ENCODE measurements at regions not wholly inside any gene's neighbourhood (a gene's known extent, or its start where the extent isn't known, plus 50 kb on each side); places are given as distances from the start of the nearest gene placed in this dataset.

- TF ChIP-seq, protein P1, sequence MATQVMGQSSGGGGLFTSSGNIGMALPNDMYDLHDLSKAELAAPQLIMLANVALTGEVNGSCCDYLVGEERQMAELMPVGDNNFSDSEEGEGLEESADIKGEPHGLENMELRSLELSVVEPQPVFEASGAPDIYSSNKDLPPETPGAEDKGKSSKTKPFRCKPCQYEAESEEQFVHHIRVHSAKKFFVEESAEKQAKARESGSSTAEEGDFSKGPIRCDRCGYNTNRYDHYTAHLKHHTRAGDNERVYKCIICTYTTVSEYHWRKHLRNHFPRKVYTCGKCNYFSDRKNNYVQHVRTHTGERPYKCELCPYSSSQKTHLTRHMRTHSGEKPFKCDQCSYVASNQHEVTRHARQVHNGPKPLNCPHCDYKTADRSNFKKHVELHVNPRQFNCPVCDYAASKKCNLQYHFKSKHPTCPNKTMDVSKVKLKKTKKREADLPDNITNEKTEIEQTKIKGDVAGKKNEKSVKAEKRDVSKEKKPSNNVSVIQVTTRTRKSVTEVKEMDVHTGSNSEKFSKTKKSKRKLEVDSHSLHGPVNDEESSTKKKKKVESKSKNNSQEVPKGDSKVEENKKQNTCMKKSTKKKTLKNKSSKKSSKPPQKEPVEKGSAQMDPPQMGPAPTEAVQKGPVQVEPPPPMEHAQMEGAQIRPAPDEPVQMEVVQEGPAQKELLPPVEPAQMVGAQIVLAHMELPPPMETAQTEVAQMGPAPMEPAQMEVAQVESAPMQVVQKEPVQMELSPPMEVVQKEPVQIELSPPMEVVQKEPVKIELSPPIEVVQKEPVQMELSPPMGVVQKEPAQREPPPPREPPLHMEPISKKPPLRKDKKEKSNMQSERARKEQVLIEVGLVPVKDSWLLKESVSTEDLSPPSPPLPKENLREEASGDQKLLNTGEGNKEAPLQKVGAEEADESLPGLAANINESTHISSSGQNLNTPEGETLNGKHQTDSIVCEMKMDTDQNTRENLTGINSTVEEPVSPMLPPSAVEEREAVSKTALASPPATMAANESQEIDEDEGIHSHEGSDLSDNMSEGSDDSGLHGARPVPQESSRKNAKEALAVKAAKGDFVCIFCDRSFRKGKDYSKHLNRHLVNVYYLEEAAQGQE (IDR thresholded peaks at IDR 0.05; ENCODE audit: insufficient read depth in 1 of 2, low read depth in 2 of 2, low read length in 2 of 2), result no peak
- no peak for TF ChIP-seq TAF1 (IDR thresholded peaks at IDR 0.05; ENCODE audit: borderline replicate concordance, insufficient read depth, low read length)
- TF ChIP-seq SIN3A (IDR thresholded peaks at IDR 0.05; ENCODE audit: borderline replicate concordance, insufficient read depth, low read length), result no peak
- no peak for TF ChIP-seq FOXP2 (optimal IDR thresholded peaks at IDR 0.05; ENCODE audit: borderline replicate concordance, extremely low read depth, extremely low read length, insufficient read depth)
- no peak for TF ChIP-seq POLR2AphosphoS5 (IDR thresholded peaks at IDR 0.05; ENCODE audit: low read depth, low read length)
These were observed 115.6 kb upstream of the IGSF21 start for GRCh38 chr1:17991996-17992395.

DNA sequence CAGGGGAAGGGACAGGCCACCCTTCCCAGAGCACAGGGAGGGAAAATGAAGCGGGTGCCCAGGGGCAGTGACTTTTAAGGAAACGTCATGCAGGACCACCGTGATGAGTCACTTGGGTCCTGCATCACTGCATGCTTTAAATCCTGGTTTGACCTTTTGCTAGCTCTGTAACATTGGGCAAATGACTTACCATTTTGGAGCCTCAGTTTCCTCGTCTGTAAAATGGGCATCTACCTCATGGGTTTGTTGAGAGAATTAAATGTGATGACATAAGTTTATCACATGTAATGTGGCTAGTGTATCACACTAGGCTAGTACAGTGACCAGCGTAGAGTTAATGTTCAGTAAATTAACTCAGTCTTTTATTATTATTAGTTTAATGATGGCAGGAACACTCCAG lies 114.8 kb upstream of the IGSF21 start:
- TF ChIP-seq FOXP2 (optimal IDR thresholded peaks at IDR 0.05; ENCODE audit: borderline replicate concordance, extremely low read depth, extremely low read length, insufficient read depth) (no peak), SIN3A (IDR thresholded peaks at IDR 0.05; ENCODE audit: borderline replicate concordance, insufficient read depth, low read length) (no peak), TAF1 (IDR thresholded peaks at IDR 0.05; ENCODE audit: borderline replicate concordance, insufficient read depth, low read length) (no peak), POLR2AphosphoS5 (IDR thresholded peaks at IDR 0.05; ENCODE audit: low read depth, low read length) (no peak)
- TF ChIP-seq, protein P1 (IDR thresholded peaks at IDR 0.05; ENCODE audit: insufficient read depth in 1 of 2, low read depth in 2 of 2, low read length in 2 of 2), result no peak

GRCh38 chr1:17994046-17994445 lies 113.6 kb upstream of the IGSF21 start:
- TF ChIP-seq, protein P1 (IDR thresholded peaks at IDR 0.05; ENCODE audit: insufficient read depth in 1 of 2, low read depth in 2 of 2, low read length in 2 of 2), result no peak
- TF ChIP-seq TAF1 (IDR thresholded peaks at IDR 0.05; ENCODE audit: borderline replicate concordance, insufficient read depth, low read length) (no peak), POLR2AphosphoS5 (IDR thresholded peaks at IDR 0.05; ENCODE audit: low read depth, low read length) (no peak), SIN3A (IDR thresholded peaks at IDR 0.05; ENCODE audit: borderline replicate concordance, insufficient read depth, low read length) (no peak), FOXP2 (optimal IDR thresholded peaks at IDR 0.05; ENCODE audit: borderline replicate concordance, extremely low read depth, extremely low read length, insufficient read depth) (no peak)

DNA sequence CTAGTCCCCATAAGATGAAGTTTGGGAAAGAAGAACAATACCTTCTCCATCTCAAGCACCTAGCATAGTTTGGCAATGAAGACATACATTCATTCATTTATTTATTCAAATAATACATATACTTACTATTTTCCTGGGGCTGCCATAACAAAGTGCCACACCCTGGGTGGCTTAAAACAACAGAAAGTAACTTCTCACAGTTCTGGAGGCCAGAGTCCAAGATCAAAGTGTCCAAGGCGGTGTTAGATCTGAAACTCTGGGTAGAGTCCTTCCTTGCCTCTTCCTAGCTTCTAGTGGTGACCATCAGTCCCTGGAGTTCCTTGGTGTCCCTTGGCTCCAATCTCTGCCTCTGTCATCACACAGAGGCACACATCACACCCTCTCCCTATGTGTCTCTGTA lies 112.1 kb upstream of the IGSF21 start:
- TF ChIP-seq POLR2AphosphoS5 (IDR thresholded peaks at IDR 0.05; ENCODE audit: low read depth, low read length) (no peak), FOXP2 (optimal IDR thresholded peaks at IDR 0.05; ENCODE audit: borderline replicate concordance, extremely low read depth, extremely low read length, insufficient read depth) (no peak), TAF1 (IDR thresholded peaks at IDR 0.05; ENCODE audit: borderline replicate concordance, insufficient read depth, low read length) (no peak), SIN3A (IDR thresholded peaks at IDR 0.05; ENCODE audit: borderline replicate concordance, insufficient read depth, low read length) (no peak)
- TF ChIP-seq, protein P1 (IDR thresholded peaks at IDR 0.05; ENCODE audit: insufficient read depth in 1 of 2, low read depth in 2 of 2, low read length in 2 of 2), result no peak

- TF ChIP-seq POLR2AphosphoS5 (IDR thresholded peaks at IDR 0.05; ENCODE audit: low read depth, low read length) (no peak), TAF1 (IDR thresholded peaks at IDR 0.05; ENCODE audit: borderline replicate concordance, insufficient read depth, low read length) (no peak), FOXP2 (optimal IDR thresholded peaks at IDR 0.05; ENCODE audit: borderline replicate concordance, extremely low read depth, extremely low read length, insufficient read depth) (no peak), SIN3A (IDR thresholded peaks at IDR 0.05; ENCODE audit: borderline replicate concordance, insufficient read depth, low read length) (no peak)
- TF ChIP-seq, protein P1 (IDR thresholded peaks at IDR 0.05; ENCODE audit: insufficient read depth in 1 of 2, low read depth in 2 of 2, low read length in 2 of 2), result no peak
These were observed 108.7 kb upstream of the IGSF21 start for GRCh38 chr1:17998889-17999288.
